HepG2 (cell line): ENCODE measurements at regions not wholly inside any gene's neighbourhood (a gene's known extent, or its start where the extent isn't known, plus 50 kb on each side); places are given as distances from the start of the nearest gene placed in this dataset.
"Not testable (repeated sequence)": the region's sequence is repeated elsewhere in the genome, so short reads cannot be mapped to it uniquely, and the experiment has no call there.

Source experiments
- FOXA1 ChIP-seq, 2 experiments: fragments of 450-650 bp in 1 of 2; sonication (generic) in 1 of 2; formaldehyde crosslinking in 1 of 2; IDR thresholded peaks; 2 replicates each; pipeline versions ENCODE4 v1.4.0 to v1.6.1; 2016 to 2020; ENCODE audit warnings: missing genetic modification reagents in 1 of 2
- FOXM1 ChIP-seq: sonication (generic); formaldehyde crosslinking; IDR thresholded peaks from 2 replicates; pipeline ENCODE4 v1.5.0; 2020; ENCODE audit warnings: missing genetic modification reagents
- GLI4 ChIP-seq: sonication (generic); formaldehyde crosslinking; IDR thresholded peaks from 2 replicates; pipeline ENCODE4 v1.5.1; 2020; ENCODE audit warnings: missing genetic modification reagents, mild to moderate bottlenecking, moderate library complexity, borderline replicate concordance
- GTF2F1 ChIP-seq: fragments of 150-350 bp; IDR thresholded peaks from 2 replicates; pipeline ENCODE4 v1.6.1; 2014; ENCODE audit warnings: low read length
- HCFC1 ChIP-seq: fragments of 150-350 bp; IDR thresholded peaks from 2 replicates; pipeline ENCODE4 v1.6.1; 2014; ENCODE audit warnings: low read depth, low read length
- POLR2AphosphoS5 ChIP-seq: IDR thresholded peaks from 2 replicates; pipeline ENCODE4 v1.6.1; 2012; ENCODE audit warnings: low read depth, low read length
- PRPF4 ChIP-seq: fragments of 200-400 bp; formaldehyde crosslinking; IDR thresholded peaks from 2 replicates; pipeline ENCODE4 v1.6.1; 2016; ENCODE audit warnings: low read length, low read depth; ENCODE audit not compliant: poor library complexity, severe bottlenecking
- SIN3A ChIP-seq: IDR thresholded peaks from 2 replicates; pipeline ENCODE4 v1.6.1; 2011; ENCODE audit warnings: low read depth, mild to moderate bottlenecking, control low read depth, low read length, borderline replicate concordance
- ZBTB7A ChIP-seq: sonication (generic); formaldehyde crosslinking; IDR thresholded peaks from 2 replicates; pipeline ENCODE4 v1.8.0; 2022; ENCODE audit warnings: mild to moderate bottlenecking, missing genetic modification reagents
- TF ChIP-seq, protein P1 (sequence below): sonication (generic); formaldehyde crosslinking; IDR thresholded peaks from 2 replicates; pipeline ENCODE4 v1.5.0; 2020; ENCODE audit warnings: mild to moderate bottlenecking, missing genetic modification reagents, moderate library complexity
- TF ChIP-seq, protein P2 (sequence below): sonication (generic); formaldehyde crosslinking; IDR thresholded peaks from 2 replicates; pipeline ENCODE4 v1.4.0; 2020; ENCODE audit warnings: missing genetic modification reagents
- TF ChIP-seq, protein P3 (sequence below): sonication (generic); formaldehyde crosslinking; IDR thresholded peaks from 2 replicates; pipeline ENCODE4 v1.4.0; 2020; ENCODE audit warnings: missing genetic modification reagents

DNA sequence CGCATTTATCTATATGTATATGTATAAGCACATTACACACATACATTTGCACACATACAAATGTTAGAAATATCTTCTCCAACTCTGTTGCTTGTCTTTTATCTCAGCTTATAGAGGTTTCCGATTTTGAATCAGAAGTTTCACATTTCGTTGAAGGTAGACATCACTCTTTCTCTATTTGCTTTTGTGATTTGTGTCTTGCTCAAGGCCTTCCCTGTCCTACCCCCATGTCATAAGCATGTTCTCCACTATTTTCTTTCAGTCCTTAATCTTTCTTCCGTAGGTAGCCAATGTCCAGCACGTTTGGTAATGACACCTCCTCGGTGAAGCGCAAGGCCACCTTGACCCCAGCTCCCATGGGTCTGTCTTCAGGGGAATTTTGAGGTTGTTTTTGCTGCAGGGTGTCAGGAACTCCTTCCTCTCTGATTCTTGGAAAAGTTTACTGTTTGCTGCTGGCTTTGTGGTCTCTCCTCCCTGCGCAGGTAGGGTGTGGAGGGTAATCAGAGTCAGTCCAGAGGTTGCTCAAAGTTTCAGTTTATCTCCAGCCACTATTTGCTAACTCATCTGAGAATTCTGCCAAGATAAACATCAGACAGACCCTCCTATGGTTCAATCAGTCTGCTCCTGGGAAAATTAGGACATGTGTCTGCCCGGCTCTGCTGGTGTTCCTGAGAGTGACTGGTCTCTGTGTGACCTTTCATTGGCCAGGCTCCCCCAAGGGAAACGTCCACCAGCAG, 171.7 kb downstream of the BCL2L11 start:
- not testable (repeated sequence) for TF ChIP-seq POLR2AphosphoS5; PRPF4; GTF2F1; FOXA1 (IDR thresholded peaks at IDR 0.05); FOXA1 (CRISPR knock-in tag; IDR thresholded peaks at IDR 0.05); SIN3A; ZBTB7A (CRISPR knock-in tag); FOXM1 (CRISPR knock-in tag); GLI4 (CRISPR knock-in tag); HCFC1
- TF ChIP-seq, protein P1, sequence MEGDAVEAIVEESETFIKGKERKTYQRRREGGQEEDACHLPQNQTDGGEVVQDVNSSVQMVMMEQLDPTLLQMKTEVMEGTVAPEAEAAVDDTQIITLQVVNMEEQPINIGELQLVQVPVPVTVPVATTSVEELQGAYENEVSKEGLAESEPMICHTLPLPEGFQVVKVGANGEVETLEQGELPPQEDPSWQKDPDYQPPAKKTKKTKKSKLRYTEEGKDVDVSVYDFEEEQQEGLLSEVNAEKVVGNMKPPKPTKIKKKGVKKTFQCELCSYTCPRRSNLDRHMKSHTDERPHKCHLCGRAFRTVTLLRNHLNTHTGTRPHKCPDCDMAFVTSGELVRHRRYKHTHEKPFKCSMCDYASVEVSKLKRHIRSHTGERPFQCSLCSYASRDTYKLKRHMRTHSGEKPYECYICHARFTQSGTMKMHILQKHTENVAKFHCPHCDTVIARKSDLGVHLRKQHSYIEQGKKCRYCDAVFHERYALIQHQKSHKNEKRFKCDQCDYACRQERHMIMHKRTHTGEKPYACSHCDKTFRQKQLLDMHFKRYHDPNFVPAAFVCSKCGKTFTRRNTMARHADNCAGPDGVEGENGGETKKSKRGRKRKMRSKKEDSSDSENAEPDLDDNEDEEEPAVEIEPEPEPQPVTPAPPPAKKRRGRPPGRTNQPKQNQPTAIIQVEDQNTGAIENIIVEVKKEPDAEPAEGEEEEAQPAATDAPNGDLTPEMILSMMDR, result not testable (repeated sequence)
- TF ChIP-seq, protein P2, sequence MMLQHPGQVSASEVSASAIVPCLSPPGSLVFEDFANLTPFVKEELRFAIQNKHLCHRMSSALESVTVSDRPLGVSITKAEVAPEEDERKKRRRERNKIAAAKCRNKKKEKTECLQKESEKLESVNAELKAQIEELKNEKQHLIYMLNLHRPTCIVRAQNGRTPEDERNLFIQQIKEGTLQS (CRISPR knock-in tag), result not testable (repeated sequence)
- TF ChIP-seq, protein P3, sequence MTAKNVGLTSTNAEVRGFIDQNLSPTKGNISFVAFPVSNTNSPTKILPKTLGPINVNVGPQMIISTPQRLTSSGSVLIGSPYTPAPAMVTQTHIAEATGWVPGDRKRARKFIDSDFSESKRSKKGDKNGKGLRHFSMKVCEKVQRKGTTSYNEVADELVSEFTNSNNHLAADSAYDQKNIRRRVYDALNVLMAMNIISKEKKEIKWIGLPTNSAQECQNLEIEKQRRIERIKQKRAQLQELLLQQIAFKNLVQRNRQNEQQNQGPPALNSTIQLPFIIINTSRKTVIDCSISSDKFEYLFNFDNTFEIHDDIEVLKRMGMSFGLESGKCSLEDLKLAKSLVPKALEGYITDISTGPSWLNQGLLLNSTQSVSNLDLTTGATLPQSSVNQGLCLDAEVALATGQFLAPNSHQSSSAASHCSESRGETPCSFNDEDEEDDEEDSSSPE (CRISPR knock-in tag), result not testable (repeated sequence)
